M059J (cell line): ENCODE measurements at regions not wholly inside any gene's neighbourhood (a gene's known extent, or its start where the extent isn't known, plus 50 kb on each side); places are given as distances from the start of the nearest gene placed in this dataset.
"Not testable (repeated sequence)": the region's sequence is repeated elsewhere in the genome, so short reads cannot be mapped to it uniquely, and the experiment has no call there.

Experiments
- DNase-seq: peaks from one replicate; pipeline ENCODE4 v3.0.0-alpha.2; 2012; ENCODE audit warnings: low read depth

DNA sequence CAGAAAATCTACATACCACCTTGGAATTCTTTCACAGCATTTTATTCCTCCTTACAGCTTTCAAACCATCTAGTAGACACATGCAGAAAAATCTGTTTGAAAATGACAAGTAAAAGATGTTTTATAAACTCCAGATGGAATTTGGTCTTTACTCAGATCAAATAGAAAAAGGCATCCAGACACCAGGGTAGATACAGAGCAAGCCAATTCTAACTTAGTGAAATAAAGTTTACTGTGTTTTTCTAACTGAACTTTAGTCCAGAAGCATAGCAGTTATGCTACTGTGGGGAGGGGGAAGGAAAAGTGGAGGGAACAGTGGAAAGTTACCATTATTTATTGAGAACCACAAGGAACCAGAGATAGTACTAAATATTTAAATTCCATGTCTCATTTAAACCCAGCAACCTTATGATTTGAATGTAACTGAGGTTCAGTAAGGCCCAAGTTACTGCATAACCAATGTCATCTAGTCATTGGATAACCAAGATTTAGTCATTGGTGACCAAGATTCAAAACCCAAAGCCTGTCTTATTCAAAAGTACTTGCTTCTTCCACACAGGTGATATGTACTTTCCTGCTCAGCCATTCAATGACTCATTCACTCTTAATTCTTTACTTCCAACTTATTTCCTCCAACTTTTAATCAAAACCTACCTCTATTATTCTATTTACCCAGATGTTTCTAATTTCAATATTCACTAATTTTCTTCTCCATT lies 57.7 kb downstream of the RAD51AP2 start:
- DNase-seq: no peak

DNA sequence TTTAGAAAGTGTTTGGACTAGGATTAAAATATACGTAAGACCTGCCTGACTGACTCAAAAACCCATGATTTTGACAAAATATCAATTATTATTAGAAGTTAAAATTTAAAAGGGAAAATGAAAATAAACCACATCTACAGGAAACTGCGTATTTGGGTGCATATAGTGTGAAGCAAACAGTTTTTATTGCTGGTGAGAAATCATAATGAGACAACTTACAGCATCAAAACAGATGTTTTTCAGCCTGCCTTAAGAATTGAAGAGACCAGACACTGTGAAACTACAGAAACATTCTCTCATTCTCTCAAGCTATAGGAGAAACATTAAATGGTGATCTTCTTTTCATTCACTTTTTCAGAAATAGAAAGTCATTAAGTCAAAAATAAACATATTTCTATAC lies 62.9 kb downstream of the RAD51AP2 start:
- no peak for DNase-seq

DNA sequence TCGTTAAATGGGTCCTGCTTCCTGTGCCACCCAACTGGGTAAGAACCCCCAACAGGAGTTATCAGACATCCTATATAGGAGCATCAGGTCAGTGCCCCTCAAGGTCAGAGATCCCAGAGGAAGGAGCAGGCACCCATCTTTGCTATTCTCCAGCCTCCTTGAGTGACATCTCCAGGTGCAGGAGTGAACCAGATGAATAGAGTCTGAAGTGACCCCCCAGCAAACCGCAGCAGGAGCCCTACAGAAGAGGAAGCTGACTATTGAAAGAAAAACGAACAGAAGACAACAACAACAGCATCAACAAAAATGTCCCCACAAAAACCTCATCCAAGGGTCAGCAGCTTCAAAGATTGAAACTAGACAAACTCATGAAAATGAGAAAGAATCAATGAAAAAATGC lies 72.0 kb downstream of the RAD51AP2 start:
- not testable (repeated sequence) for DNase-seq

DNA sequence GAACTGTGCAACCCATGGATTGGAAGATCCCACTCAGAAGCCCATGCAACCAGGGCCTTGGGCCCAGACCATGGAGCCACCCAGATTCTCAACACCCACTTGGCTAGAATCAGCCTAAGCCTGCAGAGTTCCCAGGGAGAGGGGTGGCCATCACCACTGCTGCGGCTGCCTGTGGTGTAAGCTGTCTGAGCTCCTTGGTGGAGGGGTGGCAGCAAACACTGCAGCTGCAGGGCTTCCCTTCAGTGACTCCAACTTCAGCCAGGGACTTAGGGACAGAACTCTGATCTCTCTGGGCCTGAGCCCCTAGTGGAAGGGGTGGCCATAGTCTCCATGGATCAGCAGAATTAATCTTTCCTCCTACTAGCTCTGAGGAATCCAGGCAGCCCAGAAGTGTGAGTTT lies 72.5 kb downstream of the RAD51AP2 start:
- DNase-seq: no peak

DNA sequence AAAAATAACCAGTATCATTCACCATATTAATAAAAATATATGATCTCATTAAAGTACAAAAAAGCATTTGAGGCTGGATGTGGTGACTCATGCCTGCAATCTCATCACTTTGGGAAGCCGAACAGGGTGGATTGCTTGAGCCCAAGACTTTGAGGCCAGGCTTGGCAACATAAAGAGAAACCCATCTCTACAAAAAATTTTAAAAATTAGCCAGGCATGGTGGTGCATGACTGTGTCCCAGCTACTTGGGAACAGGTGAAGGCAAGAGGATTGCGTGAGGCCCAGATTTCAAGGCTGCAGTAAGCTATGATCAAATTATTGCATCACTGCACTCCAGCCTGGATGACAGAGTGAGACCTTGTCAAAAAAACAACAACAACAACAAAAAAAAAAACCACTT lies 75.9 kb downstream of the RAD51AP2 start:
- DNase-seq: peak; percentile 14

DNA sequence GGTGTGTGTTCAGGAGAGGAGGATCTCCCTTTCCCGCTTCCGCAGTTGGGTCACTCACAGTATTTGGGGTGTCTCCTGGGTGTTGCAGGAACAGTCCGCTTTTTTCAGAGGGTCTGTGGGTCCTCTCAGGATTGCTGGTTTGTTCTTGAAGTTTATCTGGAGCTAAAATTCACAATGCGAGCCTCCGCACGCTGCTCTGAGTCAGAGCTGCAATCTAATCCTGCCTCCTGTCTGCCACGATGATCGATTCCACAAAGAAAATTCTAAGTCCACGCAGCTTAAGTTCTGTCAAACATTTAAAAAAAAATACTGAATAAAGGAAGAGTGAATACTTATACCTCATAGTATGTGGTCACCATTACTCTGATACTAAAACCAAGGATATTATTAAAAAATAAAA lies 76.5 kb downstream of the RAD51AP2 start:
- no peak for DNase-seq

DNA sequence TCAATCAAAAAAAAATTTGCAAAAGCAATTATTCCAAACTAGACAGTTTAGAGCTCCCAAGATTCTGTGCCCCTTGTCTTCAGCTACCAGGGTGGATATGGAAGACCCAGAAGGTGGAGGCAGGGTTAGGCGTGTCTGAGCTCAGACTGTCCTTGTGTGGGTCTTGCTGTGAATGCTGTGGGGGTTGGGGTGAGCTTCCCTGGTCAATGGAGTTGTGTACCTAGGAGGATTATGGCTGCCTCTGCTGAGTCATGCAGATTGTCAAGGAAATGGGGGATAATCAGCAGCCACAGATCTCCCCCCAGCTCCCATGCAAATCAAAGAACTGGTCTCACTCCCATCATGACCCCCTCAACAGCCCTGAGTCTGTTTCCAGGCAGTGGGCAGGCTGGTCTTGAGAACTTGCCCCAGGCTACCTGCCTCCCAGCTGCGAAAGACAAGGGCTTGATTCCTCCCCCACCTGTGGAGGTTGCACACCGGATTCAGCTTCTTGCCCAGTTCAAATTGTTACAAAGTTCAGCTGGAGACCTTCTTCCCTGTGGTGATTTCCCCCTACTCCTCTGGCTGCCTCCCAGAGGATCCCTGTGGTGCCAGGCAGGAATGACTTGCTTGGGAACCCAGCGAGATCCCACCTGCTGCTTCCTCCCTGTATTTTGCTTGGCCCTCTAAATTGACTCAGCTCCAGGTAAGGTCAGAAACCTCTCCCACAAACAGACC lies 77.0 kb downstream of the RAD51AP2 start:
- DNase-seq: no peak

DNA sequence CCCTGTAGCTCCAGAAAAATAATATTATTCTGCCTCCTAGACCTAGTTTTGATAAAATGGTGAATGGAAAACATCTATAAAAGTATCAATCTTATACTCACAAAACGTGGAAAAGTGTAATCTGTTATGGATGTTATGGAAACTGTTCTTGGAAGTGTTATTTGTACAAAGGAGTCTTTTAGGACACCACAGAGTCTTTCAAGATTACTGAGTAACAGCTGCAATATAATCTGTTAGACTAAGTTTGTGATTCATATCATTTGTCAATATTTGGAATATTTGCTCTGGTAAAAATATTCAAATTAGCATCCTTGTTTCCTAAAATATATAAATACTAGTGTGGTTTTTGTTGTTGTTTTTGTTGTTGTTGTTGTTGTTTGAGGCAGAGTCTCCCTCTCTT lies 87.9 kb downstream of the RAD51AP2 start:
- no peak for DNase-seq

DNA sequence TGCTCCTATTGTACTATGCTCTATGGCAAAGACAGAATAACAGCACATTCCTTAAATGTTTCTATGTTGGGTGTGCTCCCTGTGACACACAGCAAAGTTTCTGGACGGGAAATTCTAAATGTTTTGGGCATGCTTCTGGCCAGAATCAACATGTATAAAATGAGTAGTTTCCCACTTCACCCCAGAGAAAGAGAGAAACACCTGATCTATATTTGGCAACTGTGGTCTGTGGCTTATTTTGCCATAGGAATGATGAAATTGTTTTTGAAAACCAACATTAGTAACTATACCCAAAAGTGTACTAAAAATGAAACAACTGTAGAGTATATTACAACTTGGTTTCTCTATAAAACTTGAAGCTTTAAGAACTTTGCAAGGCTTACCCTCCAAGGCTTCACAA lies 89.1 kb downstream of the RAD51AP2 start:
- peak; percentile 29 for DNase-seq

DNA sequence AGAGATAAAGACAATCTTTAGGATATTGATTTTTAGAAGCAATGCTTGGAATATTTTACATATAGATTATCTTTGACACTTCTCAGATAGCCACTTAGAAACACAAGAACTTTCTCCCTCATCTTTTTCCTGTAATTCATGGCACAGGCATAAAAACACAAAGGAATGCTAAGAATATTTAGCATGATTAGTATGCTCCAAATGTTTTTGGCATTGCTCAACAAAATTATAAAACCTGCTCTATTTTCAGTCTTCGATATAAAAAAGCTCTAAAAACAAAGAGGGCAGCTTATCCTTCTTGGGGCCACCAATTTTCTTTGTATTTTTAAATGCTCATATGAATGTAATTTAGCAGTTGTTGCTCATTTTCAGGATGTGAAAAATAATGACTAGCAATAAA lies 90.8 kb downstream of the RAD51AP2 start:
- DNase-seq: no peak

DNA sequence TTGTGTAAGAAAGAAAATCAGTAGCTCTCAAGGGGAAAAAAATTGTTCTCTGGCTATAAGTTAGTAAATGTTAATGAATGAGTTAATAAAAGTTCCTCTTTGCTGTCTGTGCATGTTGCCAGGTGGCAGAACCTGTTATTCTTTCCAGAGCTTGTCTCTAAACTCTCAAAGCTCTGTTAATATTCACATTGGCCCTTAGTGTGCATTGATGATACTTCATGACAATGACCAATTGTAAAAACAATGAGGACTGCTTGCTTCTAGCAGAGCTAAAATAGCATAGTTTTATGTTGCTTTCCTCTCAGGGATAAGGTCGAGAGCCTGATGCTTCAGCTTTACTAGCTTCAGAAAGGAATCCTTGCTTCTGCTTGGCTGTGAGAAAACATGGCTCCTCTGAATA lies 91.5 kb downstream of the RAD51AP2 start:
- DNase-seq: no peak

DNA sequence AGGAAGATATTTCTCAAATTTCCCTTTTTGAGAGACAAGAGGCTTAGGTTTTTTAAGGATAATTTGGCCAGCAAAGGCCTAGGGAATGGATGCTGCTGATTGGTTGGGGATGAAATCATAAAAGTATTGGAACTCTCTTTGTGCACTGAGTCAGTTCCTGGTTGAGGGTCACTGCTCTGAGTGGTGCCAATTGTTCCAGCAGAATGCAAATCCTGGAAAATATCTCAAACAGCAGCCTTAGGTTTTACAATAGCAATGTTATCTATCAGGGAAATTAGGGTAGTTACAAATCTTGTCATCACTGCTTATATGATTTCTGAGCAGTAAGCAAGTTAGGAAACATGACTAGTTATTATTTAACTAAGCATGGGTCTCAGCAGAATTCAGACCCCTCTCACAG lies 96.2 kb downstream of the RAD51AP2 start:
- no peak for DNase-seq

DNA sequence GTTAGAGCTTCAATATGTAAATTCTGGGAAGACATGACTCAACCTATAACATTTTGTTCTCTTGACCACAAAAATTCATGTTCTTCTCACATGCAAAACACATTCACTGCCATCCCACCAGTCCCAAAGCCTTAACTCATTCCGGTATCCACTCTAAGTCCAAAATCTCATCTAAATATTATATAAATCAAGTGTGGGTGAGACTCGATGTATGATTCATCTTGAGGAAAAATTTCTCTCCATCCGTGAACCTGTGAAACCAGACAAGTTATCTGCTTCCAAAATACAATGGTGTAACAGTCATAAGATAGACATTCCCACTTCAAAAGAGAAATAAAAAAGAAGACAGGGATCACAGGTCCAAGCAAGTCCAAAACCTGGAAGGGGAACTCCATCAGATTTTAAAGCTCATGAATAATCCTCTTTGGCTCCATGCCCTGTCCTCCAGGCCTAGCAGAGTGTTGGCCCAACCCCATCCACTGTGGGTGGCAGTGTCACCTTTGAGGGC lies 101.3 kb downstream of the RAD51AP2 start:
- peak; percentile 83 for DNase-seq

DNA sequence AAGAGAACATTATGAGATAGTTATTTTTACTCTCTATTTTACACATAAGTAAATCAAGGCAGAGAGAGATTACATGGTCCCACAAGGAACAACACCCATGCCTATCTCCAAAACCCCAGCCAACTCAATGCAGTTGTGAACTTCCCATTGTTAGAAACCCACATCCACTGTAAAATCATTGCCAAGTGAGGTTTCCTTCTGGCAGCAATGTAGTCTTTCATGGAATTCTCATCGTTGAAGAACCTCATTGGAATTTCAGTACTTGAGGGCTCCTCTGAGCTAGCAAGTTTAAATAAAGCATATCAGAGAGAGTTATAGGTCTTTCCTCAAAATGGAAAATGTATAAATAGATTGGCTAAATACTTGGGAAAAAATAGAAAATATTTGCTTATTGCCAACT lies 105.2 kb downstream of the RAD51AP2 start:
- no peak for DNase-seq

DNA sequence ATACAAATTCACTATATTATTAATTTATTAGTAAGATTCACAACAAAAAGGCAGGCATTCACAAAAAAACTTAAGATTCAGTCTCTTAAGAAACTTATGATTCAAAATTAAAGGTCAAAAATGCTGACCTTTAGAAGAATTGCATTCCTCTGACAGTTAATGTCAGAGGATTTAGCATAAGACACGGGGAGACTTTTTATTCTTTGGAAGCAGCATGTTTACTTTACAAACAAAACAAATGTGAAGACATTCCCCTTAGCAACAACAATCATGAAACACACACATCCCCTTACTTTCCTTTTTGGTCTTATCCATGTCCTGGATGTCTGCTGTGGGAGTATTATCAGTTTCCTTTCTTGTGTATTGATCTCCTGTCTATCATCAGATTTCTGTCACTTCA lies 117.1 kb downstream of the RAD51AP2 start:
- peak; percentile 4 for DNase-seq

DNA sequence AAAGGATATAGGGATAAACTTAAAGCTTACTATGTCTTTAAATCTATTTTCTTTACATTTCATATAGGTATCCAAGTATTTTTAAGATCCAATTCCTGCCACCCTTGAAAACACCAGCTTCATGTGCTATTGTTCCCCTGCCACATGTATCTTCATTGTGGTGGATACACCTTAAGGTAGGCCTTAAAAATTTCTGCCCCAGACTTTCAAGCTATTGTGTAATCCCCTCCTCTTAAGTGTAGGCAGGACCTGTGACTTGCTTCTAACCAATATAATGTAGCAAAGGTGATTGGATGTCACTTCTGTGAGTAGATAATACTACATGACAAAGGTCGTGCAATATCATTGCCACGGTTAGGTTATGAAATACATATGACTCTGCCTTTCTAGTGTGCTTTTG lies 119.5 kb downstream of the RAD51AP2 start:
- DNase-seq: no peak

DNA sequence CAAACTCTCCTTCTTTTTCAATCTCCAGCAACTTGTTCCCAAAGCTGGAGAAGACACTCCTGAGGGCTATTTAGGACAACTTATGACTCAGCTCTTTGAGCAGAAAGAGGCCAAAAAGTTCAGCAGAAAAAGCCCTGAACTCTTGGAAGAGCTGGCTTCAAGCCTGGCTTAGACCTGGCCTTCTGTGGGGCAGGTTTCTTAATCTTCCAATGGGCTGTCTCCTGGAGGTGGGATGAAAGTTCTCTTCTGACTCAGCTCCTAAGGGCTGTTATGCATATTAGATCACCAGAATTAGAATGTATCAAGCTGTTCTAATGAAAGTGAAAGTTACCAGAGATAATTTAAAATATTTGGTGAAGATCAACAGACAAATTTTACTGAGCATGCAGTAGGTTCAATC lies 129.4 kb downstream of the RAD51AP2 start:
- DNase-seq: peak; percentile 52

DNA sequence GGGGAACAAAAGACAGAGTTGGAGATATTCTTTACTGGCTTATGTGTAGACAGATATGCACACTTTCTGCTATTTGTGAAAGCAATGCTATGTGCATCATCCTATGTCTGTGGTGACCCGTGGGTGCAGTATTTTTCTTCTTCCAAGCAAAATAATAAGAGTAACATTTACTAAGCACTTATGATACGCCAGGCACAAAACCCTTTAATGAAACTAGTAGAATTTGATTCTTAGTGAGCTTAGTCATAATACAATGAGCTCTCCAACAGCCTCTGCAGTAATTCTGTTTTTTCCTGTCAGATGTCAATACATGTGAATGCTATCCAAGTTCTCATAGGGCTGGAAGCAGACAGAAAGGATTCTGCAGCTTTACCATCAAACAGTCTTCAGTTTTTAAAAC lies 130.6 kb downstream of the RAD51AP2 start:
- DNase-seq: no peak

DNA sequence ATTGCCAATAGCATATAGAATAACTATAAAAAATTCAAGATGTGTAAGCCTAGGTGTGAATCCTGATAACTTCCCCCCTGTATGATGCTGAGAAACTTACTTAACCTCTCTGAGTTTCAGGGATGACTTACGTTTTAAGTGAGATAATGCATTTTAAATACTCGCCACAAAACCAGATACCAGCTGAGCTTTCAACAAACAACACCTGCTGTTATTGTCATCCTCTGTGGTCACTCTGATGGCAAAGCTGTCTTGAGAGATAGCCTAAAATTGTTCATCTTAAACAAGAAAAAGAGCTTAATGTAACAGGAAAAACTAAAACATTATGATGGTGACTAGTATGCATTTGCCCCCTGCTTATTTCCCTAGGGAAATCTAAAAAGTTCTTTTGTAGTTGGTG lies 131.5 kb downstream of the RAD51AP2 start:
- DNase-seq: no peak

DNA sequence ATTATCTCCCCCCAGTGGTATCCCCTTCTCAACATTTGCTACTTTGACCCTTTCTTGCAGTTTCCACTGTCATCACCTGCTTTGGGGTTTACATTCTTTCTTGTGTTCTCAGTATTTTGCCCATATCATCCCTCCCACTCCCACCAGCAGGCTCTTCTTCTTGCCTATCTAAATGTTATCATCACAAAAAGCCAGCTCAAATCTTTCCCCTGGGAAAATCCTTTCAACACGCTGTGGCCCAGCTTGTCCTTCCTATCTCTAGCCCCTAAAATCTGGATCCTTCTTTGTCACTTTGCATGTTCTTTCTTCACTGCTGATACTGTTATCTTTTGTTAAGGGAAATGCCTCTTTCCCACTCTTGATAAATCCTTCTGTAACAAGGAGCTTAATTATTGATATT lies 138.2 kb downstream of the RAD51AP2 start:
- DNase-seq: no peak

DNA sequence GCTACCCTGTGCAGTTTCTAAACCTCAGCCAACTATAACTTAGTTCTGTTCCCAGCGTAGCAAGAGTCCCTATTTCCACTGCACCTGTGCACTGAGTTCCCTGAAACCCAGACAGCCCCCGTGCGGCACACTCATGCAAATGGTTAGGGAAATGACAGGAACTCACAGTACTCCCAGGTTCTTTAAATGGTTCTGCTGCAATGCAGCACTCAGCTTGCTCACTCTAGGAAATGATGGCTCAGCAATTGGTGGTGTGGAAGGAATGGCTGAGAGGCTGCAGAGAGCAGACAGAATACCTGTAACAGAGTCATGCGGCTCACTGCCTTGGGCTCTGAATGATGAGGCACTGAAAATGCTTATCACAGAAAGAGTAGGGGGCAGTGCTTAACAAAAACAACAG lies 143.0 kb downstream of the RAD51AP2 start:
- DNase-seq: no peak

DNA sequence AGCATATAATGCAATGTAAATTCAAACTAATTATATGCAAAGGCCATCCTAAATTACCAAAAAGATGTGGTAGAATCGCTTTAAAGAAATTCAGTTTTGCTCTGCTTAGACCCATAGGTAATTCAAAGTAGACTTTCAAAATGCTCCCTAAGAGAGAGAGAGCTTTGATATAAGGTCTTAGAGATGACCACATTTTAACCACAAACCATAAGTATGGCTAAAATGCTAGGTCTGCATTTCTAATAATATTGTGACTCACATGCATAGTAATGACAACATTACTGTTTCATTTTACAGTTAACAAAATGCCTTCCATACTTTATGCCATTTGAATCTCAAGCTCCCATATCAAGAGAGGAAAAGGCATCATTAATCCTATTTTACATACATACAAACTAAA lies 144.5 kb downstream of the RAD51AP2 start:
- peak; percentile 60 for DNase-seq

DNA sequence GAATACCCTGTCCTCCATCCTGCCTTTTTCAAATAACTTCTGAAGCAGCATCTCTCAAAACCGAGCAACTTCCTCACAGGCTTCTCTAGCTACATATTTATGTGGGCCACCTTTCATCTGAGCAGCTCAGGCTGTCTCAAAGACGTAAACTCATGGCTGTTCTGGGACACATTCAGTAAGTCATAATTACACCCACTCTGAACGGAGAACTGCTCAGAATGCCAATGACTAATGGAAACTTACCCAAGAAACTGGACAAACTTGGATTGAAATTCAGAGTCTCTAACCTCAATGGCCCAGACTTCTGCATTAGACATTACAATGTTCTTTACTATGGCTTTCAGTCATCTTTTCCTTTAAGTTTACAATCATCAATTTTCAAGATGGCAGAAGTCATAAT lies 145.2 kb downstream of the RAD51AP2 start:
- DNase-seq: peak; percentile 53

DNA sequence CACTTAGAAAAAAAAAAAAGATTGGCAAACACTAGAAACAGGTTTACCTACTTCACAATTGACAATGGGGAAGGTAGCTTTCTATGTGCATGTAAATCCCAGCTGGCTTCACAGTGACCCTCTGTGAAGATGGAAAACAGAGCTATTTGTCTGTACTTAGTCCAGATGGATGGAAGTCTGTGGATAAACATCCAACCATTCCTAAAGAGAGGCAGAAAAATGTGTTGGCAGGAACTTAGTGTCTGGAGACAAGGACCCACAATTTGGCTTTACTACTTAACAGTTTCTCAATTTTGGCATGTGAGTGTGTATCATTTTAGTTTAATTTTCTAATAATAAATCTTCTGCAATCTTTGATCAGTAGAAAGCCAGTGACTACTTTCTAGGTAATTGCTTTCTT lies 154.4 kb downstream of the RAD51AP2 start:
- no peak for DNase-seq
